ENCODE measurements at regions not wholly inside any gene's neighbourhood (a gene's known extent, or its start where the extent isn't known, plus 50 kb on each side); places are given as distances from the start of the nearest gene placed in this dataset.

DNA sequence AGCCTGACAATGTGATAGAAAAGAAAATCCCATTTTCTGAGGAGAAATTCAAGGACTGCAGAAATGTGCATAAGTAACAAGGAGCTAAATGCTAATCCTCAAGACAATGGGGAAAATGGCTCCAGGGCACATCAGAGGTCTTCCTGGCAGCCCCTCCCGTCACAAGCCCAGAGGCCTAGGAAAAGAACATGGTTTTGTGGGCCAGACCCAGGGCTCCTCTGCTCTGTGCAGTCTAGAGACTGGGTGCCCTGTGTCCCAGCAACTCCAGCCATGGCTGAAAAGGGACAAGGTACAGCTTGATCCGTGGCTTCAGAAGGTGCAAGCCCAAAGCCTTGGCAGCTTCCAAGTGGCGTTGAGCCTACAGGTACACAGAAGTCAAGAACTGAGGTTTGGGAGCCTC lies 176.8 kb upstream of the SUCLG2 start:
- no peaks in the 10 kb centered on the region for H3K9me3 ChIP-seq
- no peaks in the 10 kb centered on the region for H3K27me3 ChIP-seq
- TF ChIP-seq POLR2AphosphoS5 (IDR thresholded peaks at IDR 0.05; ENCODE audit: insufficient read depth in 1 of 2, low read depth in 1 of 2) (no peak), POLR2A (IDR thresholded peaks at IDR 0.05) (no peak)
- TF ChIP-seq, protein P1, sequence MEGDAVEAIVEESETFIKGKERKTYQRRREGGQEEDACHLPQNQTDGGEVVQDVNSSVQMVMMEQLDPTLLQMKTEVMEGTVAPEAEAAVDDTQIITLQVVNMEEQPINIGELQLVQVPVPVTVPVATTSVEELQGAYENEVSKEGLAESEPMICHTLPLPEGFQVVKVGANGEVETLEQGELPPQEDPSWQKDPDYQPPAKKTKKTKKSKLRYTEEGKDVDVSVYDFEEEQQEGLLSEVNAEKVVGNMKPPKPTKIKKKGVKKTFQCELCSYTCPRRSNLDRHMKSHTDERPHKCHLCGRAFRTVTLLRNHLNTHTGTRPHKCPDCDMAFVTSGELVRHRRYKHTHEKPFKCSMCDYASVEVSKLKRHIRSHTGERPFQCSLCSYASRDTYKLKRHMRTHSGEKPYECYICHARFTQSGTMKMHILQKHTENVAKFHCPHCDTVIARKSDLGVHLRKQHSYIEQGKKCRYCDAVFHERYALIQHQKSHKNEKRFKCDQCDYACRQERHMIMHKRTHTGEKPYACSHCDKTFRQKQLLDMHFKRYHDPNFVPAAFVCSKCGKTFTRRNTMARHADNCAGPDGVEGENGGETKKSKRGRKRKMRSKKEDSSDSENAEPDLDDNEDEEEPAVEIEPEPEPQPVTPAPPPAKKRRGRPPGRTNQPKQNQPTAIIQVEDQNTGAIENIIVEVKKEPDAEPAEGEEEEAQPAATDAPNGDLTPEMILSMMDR (IDR thresholded peaks at IDR 0.05): no peak
- H3K4me1 ChIP-seq: no peaks in the 10 kb centered on the region
- DNase-seq (ENCODE audit: extremely low spot score in 2 of 2): no peak
- H3K4me3 ChIP-seq: no peak overlapping the region
- intact Hi-C loops (cut with DNase I): no loop called here
- H3K27ac ChIP-seq: no peak overlapping the region
- no peaks in the 10 kb centered on the region for H3K36me3 ChIP-seq

DNA sequence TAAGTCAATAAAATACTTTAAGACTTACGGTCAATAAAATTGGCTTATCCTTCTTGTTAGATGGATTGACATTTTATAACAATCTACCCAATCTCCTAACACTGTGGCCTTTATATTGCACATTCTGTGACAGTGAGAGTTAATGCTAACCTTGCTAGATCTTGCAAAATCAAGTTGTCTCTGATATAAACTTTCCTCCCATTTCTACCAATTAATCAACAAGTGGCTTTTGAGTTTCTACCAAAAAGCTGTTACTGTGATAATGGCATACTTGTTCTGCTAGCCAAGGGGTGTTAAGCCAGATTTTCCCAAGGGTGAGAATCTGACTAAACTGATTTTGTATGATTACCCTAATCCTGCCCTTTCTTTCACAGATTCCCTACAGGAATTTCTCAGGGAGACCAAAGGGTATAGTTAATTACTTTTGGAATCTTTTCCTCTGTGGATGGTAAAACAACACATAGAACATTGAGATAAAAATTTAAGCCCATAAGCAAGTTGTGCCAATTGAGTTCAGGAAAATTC lies 174.1 kb upstream of the SUCLG2 start:
- TF ChIP-seq, protein P1 (IDR thresholded peaks at IDR 0.05): no peak
- TF ChIP-seq POLR2AphosphoS5 (IDR thresholded peaks at IDR 0.05; ENCODE audit: insufficient read depth in 1 of 2, low read depth in 1 of 2) (no peak), POLR2A (IDR thresholded peaks at IDR 0.05) (no peak)
- H3K9me3 ChIP-seq: no peaks in the 10 kb centered on the region
- H3K4me1 ChIP-seq: no peaks in the 10 kb centered on the region
- intact Hi-C loops (cut with DNase I): no loop called here
- DNase-seq (ENCODE audit: extremely low spot score in 2 of 2): no peak
- H3K27me3 ChIP-seq: no peaks in the 10 kb centered on the region
- no peak overlapping the region for H3K4me3 ChIP-seq
- H3K27ac ChIP-seq: no peak overlapping the region
- no peaks in the 10 kb centered on the region for H3K36me3 ChIP-seq

DNA sequence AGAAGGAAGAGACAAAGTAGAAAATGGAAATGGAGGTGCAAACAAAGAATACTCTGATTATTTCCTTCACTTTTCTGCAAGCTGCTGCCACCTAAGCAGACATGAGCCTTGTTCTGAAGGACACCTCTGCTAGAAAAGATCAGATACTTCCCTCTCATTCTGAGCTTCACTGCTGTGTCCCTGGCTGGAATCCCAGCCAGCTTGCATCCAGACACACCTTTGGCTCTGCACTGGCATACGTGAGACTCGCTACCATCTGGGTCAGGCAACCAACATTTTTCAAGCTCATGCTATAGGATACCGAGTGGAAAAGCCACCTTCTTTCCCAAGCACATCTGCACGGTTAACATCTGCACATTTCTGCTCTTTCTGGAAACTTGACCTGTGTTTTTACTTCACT lies 166.7 kb upstream of the SUCLG2 start:
- Histone ChIP-seq H3K27ac (no peak overlapping the region), H3K36me3 (no peaks in the 10 kb centered on the region), H3K27me3 (no peaks in the 10 kb centered on the region), H3K9me3 (no peaks in the 10 kb centered on the region), H3K4me1 (no peaks in the 10 kb centered on the region), H3K4me3 (no peak overlapping the region)
- no peak for DNase-seq (ENCODE audit: extremely low spot score in 2 of 2)
- intact Hi-C loops (cut with DNase I): no loop called here
- TF ChIP-seq POLR2A (IDR thresholded peaks at IDR 0.05) (no peak), POLR2AphosphoS5 (IDR thresholded peaks at IDR 0.05; ENCODE audit: insufficient read depth in 1 of 2, low read depth in 1 of 2) (no peak)

DNA sequence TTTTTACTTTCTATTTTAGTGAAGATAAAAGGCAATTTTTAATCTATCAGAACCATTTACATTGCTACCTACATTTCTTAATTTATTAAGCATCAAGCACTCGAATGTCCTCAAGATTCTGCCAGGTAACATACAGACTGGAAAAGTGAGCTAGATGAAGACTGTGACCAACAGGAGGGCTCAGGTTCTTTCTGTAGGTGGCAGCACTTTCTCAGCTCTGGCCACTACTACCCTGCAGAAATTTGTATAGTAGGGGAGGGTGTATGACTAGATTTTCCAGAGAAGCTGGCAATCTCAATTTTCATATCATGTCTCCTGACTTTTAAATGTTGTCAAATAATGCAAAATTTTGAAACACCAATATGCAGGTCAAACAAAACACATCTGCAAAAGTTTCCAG lies 165.0 kb upstream of the SUCLG2 start:
- Histone ChIP-seq H3K36me3 (no peaks in the 10 kb centered on the region), H3K4me3 (no peak overlapping the region), H3K9me3 (no peaks in the 10 kb centered on the region), H3K27ac (no peak overlapping the region), H3K27me3 (no peaks in the 10 kb centered on the region), H3K4me1 (no peaks in the 10 kb centered on the region)
- intact Hi-C loops (cut with DNase I): no loop called here
- TF ChIP-seq, protein P1 (IDR thresholded peaks at IDR 0.05): no peak
- TF ChIP-seq POLR2A (IDR thresholded peaks at IDR 0.05) (no peak), POLR2AphosphoS5 (IDR thresholded peaks at IDR 0.05; ENCODE audit: insufficient read depth in 1 of 2, low read depth in 1 of 2) (no peak)
- DNase-seq (ENCODE audit: extremely low spot score in 2 of 2): no peak

DNA sequence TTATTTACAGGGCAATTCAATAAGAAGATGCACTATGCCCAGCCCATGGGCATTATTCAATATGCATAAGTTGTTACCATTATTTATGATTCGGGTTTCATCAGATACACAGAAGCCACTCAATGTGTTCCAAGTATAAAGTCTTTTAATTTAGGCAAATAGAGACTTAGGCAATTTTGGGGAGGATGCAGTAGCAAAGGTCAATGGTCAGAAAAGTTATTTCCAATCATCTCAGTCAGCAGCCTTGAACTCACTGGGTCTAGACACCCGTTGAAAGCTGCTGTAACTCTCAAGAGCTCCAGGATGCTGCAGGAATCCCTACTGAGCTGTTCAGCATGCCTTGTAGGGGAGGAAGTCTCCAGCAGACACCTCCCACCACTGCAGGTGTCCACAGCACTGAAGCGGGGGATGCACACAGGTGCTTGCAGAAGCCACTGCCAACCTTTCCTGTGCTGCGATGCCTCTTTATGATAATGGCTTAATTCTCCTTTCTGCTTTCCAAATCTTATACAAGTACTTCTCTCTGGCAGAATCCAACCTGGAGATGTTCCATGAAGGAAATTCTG lies 155.0 kb upstream of the SUCLG2 start:
- Histone ChIP-seq H3K27me3 (no peaks in the 10 kb centered on the region), H3K36me3 (no peaks in the 10 kb centered on the region), H3K9me3 (no peaks in the 10 kb centered on the region), H3K4me3 (no peak overlapping the region), H3K4me1 (no peaks in the 10 kb centered on the region), H3K27ac (no peak overlapping the region)
- no peak for TF ChIP-seq POLR2A (IDR thresholded peaks at IDR 0.05)
- TF ChIP-seq, protein P1 (IDR thresholded peaks at IDR 0.05): no peak
- TF ChIP-seq POLR2AphosphoS5 (IDR thresholded peaks at IDR 0.05; ENCODE audit: insufficient read depth in 1 of 2, low read depth in 1 of 2): no peak
- no peak for DNase-seq (ENCODE audit: extremely low spot score in 2 of 2)
- intact Hi-C loops (cut with DNase I): loop anchor here (10.0 kb wide), 1 partner anchor 1745 kb away; no protein-coding TSS in a partner anchor

Measured in vagina (tissue), 2 donors.